ENCODE measurements at regions not wholly inside any gene's neighbourhood (a gene's known extent, or its start where the extent isn't known, plus 50 kb on each side); places are given as distances from the start of the nearest gene placed in this dataset.

DNA sequence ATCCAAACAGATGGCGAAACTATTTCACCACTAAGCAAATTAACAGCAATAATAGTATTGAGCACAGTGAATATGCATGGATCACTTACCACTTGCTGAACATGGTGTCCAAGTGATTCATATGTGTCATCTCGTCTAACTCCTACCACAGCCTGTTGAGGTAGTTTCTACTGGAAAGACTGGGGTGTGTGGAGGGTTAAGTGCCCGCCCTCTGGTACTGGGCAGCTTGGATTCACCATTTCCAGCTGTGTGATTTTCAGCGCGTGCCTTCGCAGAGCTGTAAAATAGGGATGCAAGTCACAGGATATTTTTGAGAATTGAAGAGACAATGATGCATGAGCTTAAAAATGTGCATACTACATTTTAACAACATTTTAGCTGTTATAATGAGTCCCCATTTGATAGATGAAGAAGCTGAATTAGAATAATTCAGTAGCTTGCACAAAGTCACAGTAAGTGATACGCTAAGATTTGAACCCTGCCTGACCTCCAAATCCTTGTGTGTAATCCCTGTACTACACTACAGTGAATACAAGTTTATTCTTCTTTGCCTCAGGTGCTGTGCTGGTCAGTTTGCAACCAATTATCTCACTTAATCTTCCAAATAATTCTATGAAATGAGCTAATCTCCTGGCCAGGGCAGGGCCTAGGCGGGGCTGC is 75.2 kb upstream of the SIX2 start:
- Histone ChIP-seq H3K4me3 (no peak overlapping the region), H3K4me1 (no peaks in the 10 kb centered on the region), H3K36me3 (no peaks in the 10 kb centered on the region), H3K27me3 (no peaks in the 10 kb centered on the region), H3K9me3 (no peaks in the 10 kb centered on the region), H3K27ac (no peak overlapping the region)
- TF ChIP-seq CTCF (IDR thresholded peaks at IDR 0.05), result no peak
- DNase-seq (no peak), ATAC-seq (no peak)
- intact Hi-C loops (cut with DNase I), result no loop called here

- intact Hi-C loops (cut with DNase I), result no loop called here
Observed at GRCh38 chr2:45083175-45083574, 73.9 kb upstream of the SIX2 start.

GRCh38 chr2:45074713-45075112 is 65.5 kb upstream of the SIX2 start:
- no peak overlapping the region for H3K27ac ChIP-seq
- intact Hi-C loops (cut with DNase I), result no loop called here
- DNase-seq (no peak), ATAC-seq (no peak)
- no peak overlapping the region for H3K4me3 ChIP-seq
- no peaks in the 10 kb centered on the region for H3K36me3 ChIP-seq
- no peak for TF ChIP-seq CTCF (IDR thresholded peaks at IDR 0.05)
- no peaks in the 10 kb centered on the region for H3K27me3 ChIP-seq
- H3K4me1 ChIP-seq, result no peaks in the 10 kb centered on the region
- H3K9me3 ChIP-seq, result no peaks in the 10 kb centered on the region

More at GRCh38 chr2:45083175-45083574, 73.9 kb upstream of the SIX2 start:
- H3K36me3 ChIP-seq, result no peaks in the 10 kb centered on the region
- H3K27ac ChIP-seq, result no peak overlapping the region
- H3K27me3 ChIP-seq, result no peaks in the 10 kb centered on the region
- DNase-seq (no peak), ATAC-seq (peak; percentile 50)
- no peak overlapping the region for H3K4me3 ChIP-seq
- TF ChIP-seq CTCF (IDR thresholded peaks at IDR 0.05), result no peak
- no peaks in the 10 kb centered on the region for H3K9me3 ChIP-seq
- no peaks in the 10 kb centered on the region for H3K4me1 ChIP-seq

DNA sequence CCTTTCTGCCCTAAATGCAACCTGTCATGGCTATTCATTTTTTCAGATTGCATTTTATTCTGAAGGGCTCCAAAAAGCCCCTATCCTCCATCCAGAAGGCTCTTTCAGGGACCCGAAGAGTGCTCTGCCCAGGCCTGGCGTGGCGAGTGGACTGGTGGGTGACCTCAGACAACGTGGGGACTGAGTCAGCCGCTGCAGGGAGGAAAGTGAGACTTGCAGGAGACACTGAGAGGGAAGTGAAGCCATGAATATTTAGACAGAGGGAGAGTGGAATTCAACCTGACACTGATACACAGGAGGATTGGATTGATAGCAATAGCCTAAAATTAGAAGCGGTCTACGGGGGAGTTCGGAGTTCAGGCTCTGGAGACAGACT is 63.6 kb upstream of the SIX2 start:
- intact Hi-C loops (cut with DNase I), result no loop called here
- Histone ChIP-seq H3K27me3 (no peaks in the 10 kb centered on the region), H3K4me1 (no peaks in the 10 kb centered on the region), H3K27ac (no peak overlapping the region), H3K36me3 (no peaks in the 10 kb centered on the region), H3K9me3 (no peaks in the 10 kb centered on the region), H3K4me3 (no peak overlapping the region)
- DNase-seq (no peak), ATAC-seq (no peak)
- TF ChIP-seq CTCF (IDR thresholded peaks at IDR 0.05), result no peak

DNA sequence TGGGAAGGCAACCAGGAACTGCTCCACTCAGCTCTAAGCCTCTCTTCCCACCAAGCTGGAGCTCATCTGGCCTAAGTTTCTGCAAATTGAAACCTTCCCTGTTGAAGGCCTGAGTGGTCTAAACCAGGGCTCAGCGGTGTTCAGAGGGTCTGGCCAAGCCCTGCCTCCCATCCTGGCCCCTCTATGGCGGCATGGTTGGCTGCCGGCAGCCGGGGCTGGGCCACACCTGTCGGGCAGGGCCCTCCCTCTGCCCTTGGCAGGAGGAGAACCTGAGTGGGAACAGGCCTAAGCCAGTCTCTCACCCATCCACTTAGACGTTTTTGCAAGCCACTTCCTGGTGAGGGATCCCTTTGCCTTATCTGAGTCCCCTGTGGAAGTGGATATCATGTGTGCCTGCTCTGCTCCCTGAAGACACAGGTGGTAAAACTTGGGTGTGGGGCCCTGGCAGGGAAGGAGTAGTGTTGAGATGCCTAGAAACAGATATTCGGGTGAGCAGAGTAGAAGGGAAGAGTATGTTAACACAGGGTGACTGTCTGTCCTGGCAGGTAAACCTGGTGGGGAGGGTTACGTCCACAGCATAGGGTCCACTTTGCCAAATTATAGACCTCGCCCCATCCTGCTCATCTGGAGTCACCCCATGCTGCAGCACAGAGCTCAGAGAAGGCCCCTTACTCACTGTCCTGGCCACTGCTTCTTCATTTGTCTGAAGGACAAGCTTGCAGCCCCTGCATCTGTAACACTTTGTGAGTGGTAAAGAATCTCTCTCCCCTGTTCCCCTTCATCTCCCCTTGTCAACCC is 63.0 kb upstream of the SIX2 start:
- H3K27me3 ChIP-seq, result peaks cover 3% of the 10 kb centered on the region
- no peaks in the 10 kb centered on the region for H3K9me3 ChIP-seq
- H3K27ac ChIP-seq, result no peak overlapping the region
- intact Hi-C loops (cut with DNase I), result no loop called here
- ATAC-seq, result no peak
- no peaks in the 10 kb centered on the region for H3K4me1 ChIP-seq
- no peak for TF ChIP-seq CTCF (IDR thresholded peaks at IDR 0.05)
- H3K36me3 ChIP-seq, result no peaks in the 10 kb centered on the region
- no peak for DNase-seq
- H3K4me3 ChIP-seq, result no peak overlapping the region

Data from upper lobe of right lung (tissue), 1 donor.